Keratinocyte (primary cell): ENCODE measurements at regions not wholly inside any gene's neighbourhood (a gene's known extent, or its start where the extent isn't known, plus 50 kb on each side); places are given as distances from the start of the nearest gene placed in this dataset.

Source experiments
- DNase-seq: peaks from one replicate; pipeline ENCODE4 v3.0.0-alpha.2; 2011; ENCODE audit warnings: low read depth, missing footprints, low spot score
- FAIRE-seq: peaks from 2 replicates; lab custom pipeline; 2011; peaks lifted over from hg19 to GRCh38; lab: Jason Lieb, UNC
- H2AFZ ChIP-seq: 2 replicates; pipeline ENCODE4 v1.6.0; 2012; ENCODE audit warnings: low read length, control low read depth, inconsistent platforms; ENCODE audit not compliant: control insufficient read depth
- H3K27ac ChIP-seq: 2 replicates; pipeline ENCODE4 v1.5.1; 2011; ENCODE audit warnings: low read length; ENCODE audit not compliant: control insufficient read depth, insufficient read depth
- H3K27me3 ChIP-seq: 3 replicates; pipeline ENCODE4 v1.6.0; 2011; ENCODE audit warnings: low read length; ENCODE audit not compliant: control insufficient read depth, insufficient read depth; ENCODE audit errors: extremely low read depth
- H3K36me3 ChIP-seq, 2 experiments: 2 replicates in 1 of 2; 3 replicates in 1 of 2; pipeline ENCODE4 v1.5.1; 2011; ENCODE audit warnings: low read length in 2 of 2, mild to moderate bottlenecking in 1 of 2; ENCODE audit not compliant: control insufficient read depth in 2 of 2, insufficient read depth in 2 of 2; ENCODE audit errors: extremely low read depth in 1 of 2
- H3K4me1 ChIP-seq: 3 replicates; pipeline ENCODE4 v1.5.1; 2011; ENCODE audit warnings: low read length; ENCODE audit not compliant: control insufficient read depth, insufficient read depth; ENCODE audit errors: extremely low read depth
- H3K4me2 ChIP-seq: 3 replicates; pipeline ENCODE4 v1.6.0; 2011; ENCODE audit warnings: low read depth, low read length; ENCODE audit not compliant: control insufficient read depth, insufficient read depth; ENCODE audit errors: extremely low read depth
- H3K4me3 ChIP-seq, 3 experiments: fragments of 200-600 bp in 1 of 3; sonication (generic) in 1 of 3; 2 replicates in 2 of 3; 3 replicates in 1 of 3; pipeline ENCODE4 v1.5.1; 2011 to 2016; ENCODE audit warnings: low read length in 3 of 3, mild to moderate bottlenecking in 3 of 3, control low read depth in 2 of 3, inconsistent platforms in 1 of 3, low read depth in 1 of 3, mixed read lengths in 1 of 3, mixed run types in 1 of 3, moderate library complexity in 1 of 3; ENCODE audit not compliant: control insufficient read depth in 2 of 3, insufficient read depth in 2 of 3; ENCODE audit errors: extremely low read depth in 1 of 3
- H3K79me2 ChIP-seq: 2 replicates; pipeline ENCODE4 v1.6.0; 2012; ENCODE audit warnings: low read length; ENCODE audit not compliant: control insufficient read depth, insufficient read depth
- H3K9ac ChIP-seq: 3 replicates; pipeline ENCODE4 v1.6.0; 2011; ENCODE audit warnings: low read length; ENCODE audit not compliant: control insufficient read depth, insufficient read depth; ENCODE audit errors: extremely low read depth
- H3K9me1 ChIP-seq: 3 replicates; pipeline ENCODE4 v1.6.0; 2011; ENCODE audit warnings: low read length; ENCODE audit not compliant: control insufficient read depth, insufficient read depth; ENCODE audit errors: extremely low read depth
- H3K9me3 ChIP-seq: 2 replicates; pipeline ENCODE4 v1.5.1; 2012; ENCODE audit warnings: low read depth, low read length; ENCODE audit not compliant: control insufficient read depth
- H4K20me1 ChIP-seq: 3 replicates; pipeline ENCODE4 v1.6.0; 2011; ENCODE audit warnings: low read length; ENCODE audit not compliant: control insufficient read depth, insufficient read depth; ENCODE audit errors: extremely low read depth
- CTCF ChIP-seq, 3 experiments: IDR thresholded peaks in 1 of 3; conservative IDR thresholded peaks in 1 of 3; optimal IDR thresholded peaks in 1 of 3; 2 replicates in 2 of 3; 3 replicates in 1 of 3; pipeline versions ENCODE3 to v1.5.1; 2011; ENCODE audit warnings: low read length in 3 of 3, mild to moderate bottlenecking in 3 of 3, moderate library complexity in 2 of 3, control low read depth in 1 of 3, inconsistent platforms in 1 of 3; ENCODE audit not compliant: insufficient read depth in 2 of 3; ENCODE audit errors: extremely low read depth in 1 of 3
- EZH2 ChIP-seq: IDR thresholded peaks from one replicate; pipeline ENCODE4 v1.6.1; 2012; ENCODE audit warnings: inconsistent platforms, mild to moderate bottlenecking, low read length, moderate library complexity
- dilution Hi-C: fragments of 300-500 bp; cut with MboI; formaldehyde crosslinking; loops from one replicate; pipeline ENCODE4 v1.7.0; 2020; ENCODE audit warnings: low sequenced_read_pairs; ENCODE audit not compliant: extremely low pct_ligation_motif_present

GRCh38 chr2:22056621-22057132 is 932.9 kb downstream of the TDRD15 start:
- Histone ChIP-seq H3K79me2 (no peaks in the 10 kb centered on the region), H3K9ac (no peak overlapping the region), H3K9me1 (no peaks in the 10 kb centered on the region), H3K27me3 (no peaks in the 10 kb centered on the region), H2AFZ (no peak overlapping the region), H4K20me1 (no peaks in the 10 kb centered on the region), H3K9me3 (no peaks in the 10 kb centered on the region), H3K4me1 (no peaks in the 10 kb centered on the region), H3K27ac (no peak overlapping the region), H3K36me3 (no peaks in the 10 kb centered on the region), H3K4me3 (no peak overlapping the region), H3K4me2 (no peak overlapping the region)
- TF ChIP-seq EZH2 (no peak), CTCF (optimal IDR thresholded peaks at IDR 0.05 in 1 of 3, IDR thresholded peaks at IDR 0.05 in 1 of 3, conservative IDR thresholded peaks at IDR 0.05 in 1 of 3; ENCODE audit: extremely low read depth in 1 of 3, insufficient read depth in 2 of 3, low read length in 3 of 3) (no peak)
- dilution Hi-C loops, result no loop called here
- no peak for FAIRE-seq
- DNase-seq, result no peak

GRCh38 chr2:22062679-22063078 is 938.9 kb downstream of the TDRD15 start:
- H3K4me1 ChIP-seq, result no peaks in the 10 kb centered on the region
- no peaks in the 10 kb centered on the region for H3K36me3 ChIP-seq
- H3K27me3 ChIP-seq, result no peaks in the 10 kb centered on the region
- no peaks in the 10 kb centered on the region for H4K20me1 ChIP-seq
- no peaks in the 10 kb centered on the region for H3K79me2 ChIP-seq
- no peak overlapping the region for H3K4me3 ChIP-seq
- TF ChIP-seq CTCF (optimal IDR thresholded peaks at IDR 0.05 in 1 of 3, IDR thresholded peaks at IDR 0.05 in 1 of 3, conservative IDR thresholded peaks at IDR 0.05 in 1 of 3; ENCODE audit: extremely low read depth in 1 of 3, insufficient read depth in 2 of 3, low read length in 3 of 3), result no peak
- TF ChIP-seq EZH2, result no peak
- no peaks in the 10 kb centered on the region for H3K9me3 ChIP-seq
- H3K9ac ChIP-seq, result no peak overlapping the region
- H2AFZ ChIP-seq, result no peak overlapping the region
- dilution Hi-C loops, result no loop called here
- DNase-seq (no peak), FAIRE-seq (no peak)
- no peak overlapping the region for H3K27ac ChIP-seq
- H3K9me1 ChIP-seq, result no peaks in the 10 kb centered on the region
- no peak overlapping the region for H3K4me2 ChIP-seq
